ENCODE measurements at regions not wholly inside any gene's neighbourhood (a gene's known extent, or its start where the extent isn't known, plus 50 kb on each side); places are given as distances from the start of the nearest gene placed in this dataset.

DNA sequence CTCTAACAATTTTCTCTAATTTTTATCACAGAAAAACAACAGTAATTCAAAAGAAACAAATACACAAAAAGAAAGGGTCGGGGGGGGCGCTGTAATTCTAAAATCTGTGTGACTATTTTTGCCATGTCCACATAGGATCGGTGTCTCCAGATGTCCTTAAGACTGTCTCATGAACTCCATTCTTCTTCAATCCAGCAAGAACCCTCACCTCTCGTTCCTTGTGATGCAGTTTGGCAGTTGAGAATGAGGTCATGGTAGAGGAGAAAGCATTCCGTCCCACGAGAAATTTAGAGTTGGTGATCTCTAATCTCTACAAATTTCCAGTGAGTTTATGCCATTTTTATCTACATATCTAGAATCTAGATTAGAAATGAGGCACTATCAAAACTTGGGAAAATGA, 394.7 kb downstream of the TFEC start:
- ATAC-seq (ENCODE audit: low read depth) = no peak
- no peak overlapping the region for H3K4me3 ChIP-seq (ENCODE audit: severe bottlenecking)
- H3K9me3 ChIP-seq (ENCODE audit: severe bottlenecking) = no peaks in the 10 kb centered on the region
- H3K27me3 ChIP-seq (ENCODE audit: insufficient read depth, poor library complexity, severe bottlenecking) = peaks cover 2% of the 10 kb centered on the region
- H3K27ac ChIP-seq (ENCODE audit: poor library complexity, severe bottlenecking) = no peak overlapping the region
- no peak for DNase-seq (ENCODE audit: low spot score)
- TF ChIP-seq, protein P1, sequence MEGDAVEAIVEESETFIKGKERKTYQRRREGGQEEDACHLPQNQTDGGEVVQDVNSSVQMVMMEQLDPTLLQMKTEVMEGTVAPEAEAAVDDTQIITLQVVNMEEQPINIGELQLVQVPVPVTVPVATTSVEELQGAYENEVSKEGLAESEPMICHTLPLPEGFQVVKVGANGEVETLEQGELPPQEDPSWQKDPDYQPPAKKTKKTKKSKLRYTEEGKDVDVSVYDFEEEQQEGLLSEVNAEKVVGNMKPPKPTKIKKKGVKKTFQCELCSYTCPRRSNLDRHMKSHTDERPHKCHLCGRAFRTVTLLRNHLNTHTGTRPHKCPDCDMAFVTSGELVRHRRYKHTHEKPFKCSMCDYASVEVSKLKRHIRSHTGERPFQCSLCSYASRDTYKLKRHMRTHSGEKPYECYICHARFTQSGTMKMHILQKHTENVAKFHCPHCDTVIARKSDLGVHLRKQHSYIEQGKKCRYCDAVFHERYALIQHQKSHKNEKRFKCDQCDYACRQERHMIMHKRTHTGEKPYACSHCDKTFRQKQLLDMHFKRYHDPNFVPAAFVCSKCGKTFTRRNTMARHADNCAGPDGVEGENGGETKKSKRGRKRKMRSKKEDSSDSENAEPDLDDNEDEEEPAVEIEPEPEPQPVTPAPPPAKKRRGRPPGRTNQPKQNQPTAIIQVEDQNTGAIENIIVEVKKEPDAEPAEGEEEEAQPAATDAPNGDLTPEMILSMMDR (IDR thresholded peaks at IDR 0.05; ENCODE audit: poor library complexity, severe bottlenecking) = no peak
- no peaks in the 10 kb centered on the region for H3K36me3 ChIP-seq (ENCODE audit: low read depth)
- no peaks in the 10 kb centered on the region for H3K4me1 ChIP-seq (ENCODE audit: insufficient read depth, poor library complexity, severe bottlenecking)

DNA sequence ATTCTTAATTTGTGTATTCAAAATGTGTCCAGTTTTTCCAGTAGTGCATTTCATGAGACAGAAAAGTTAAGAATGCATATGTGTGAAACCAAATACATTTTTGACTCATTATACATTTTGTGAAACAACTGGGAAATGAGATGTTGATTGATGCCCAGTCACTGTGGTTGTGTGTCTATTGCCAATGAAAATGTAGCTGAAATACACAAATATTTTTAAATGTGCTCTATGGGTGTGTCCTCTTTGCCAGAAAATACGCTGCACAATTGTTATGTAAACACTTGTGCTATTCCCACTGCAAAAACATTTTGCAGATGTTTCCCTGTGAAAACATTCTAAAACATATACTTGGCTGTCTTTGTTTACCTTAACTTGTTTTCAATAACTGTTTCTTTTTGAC, 395.2 kb downstream of the TFEC start:
- DNase-seq (ENCODE audit: low spot score) (no peak), ATAC-seq (ENCODE audit: low read depth) (no peak)
- H3K27me3 ChIP-seq (ENCODE audit: insufficient read depth, poor library complexity, severe bottlenecking) = peaks cover 2% of the 10 kb centered on the region
- no peaks in the 10 kb centered on the region for H3K4me1 ChIP-seq (ENCODE audit: insufficient read depth, poor library complexity, severe bottlenecking)
- no peaks in the 10 kb centered on the region for H3K9me3 ChIP-seq (ENCODE audit: severe bottlenecking)
- no peaks in the 10 kb centered on the region for H3K36me3 ChIP-seq (ENCODE audit: low read depth)
- no peak overlapping the region for H3K27ac ChIP-seq (ENCODE audit: poor library complexity, severe bottlenecking)
- no peak overlapping the region for H3K4me3 ChIP-seq (ENCODE audit: severe bottlenecking)
- TF ChIP-seq, protein P1 (IDR thresholded peaks at IDR 0.05; ENCODE audit: poor library complexity, severe bottlenecking) = no peak

DNA sequence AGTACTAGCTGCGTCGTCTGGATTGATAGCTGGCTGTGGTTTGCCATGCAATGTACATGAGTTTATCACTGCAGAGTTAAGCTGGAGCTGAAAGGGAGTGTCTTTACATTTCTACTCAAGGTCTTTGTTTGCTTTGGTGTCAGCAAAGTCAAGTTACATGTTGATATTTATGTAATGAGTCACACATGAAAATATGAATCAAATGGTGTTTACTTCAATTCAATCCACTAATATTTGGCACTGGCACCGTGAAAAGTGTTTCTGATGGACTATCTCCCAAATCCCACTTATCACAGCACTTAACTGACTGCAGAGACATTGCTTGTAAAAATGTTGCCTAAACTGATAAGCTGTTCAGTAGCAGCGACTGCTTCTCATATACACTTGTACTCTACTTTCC, 395.9 kb downstream of the TFEC start:
- H3K27me3 ChIP-seq (ENCODE audit: insufficient read depth, poor library complexity, severe bottlenecking) = no peaks in the 10 kb centered on the region
- no peaks in the 10 kb centered on the region for H3K36me3 ChIP-seq (ENCODE audit: low read depth)
- H3K4me3 ChIP-seq (ENCODE audit: severe bottlenecking) = no peak overlapping the region
- no peaks in the 10 kb centered on the region for H3K9me3 ChIP-seq (ENCODE audit: severe bottlenecking)
- ATAC-seq (ENCODE audit: low read depth) (0 out of 3 replicates have a peak, but pooled peaks have one; percentile 38), DNase-seq (ENCODE audit: low spot score) (no peak)
- no peak overlapping the region for H3K27ac ChIP-seq (ENCODE audit: poor library complexity, severe bottlenecking)
- TF ChIP-seq, protein P1 (IDR thresholded peaks at IDR 0.05; ENCODE audit: poor library complexity, severe bottlenecking) = no peak
- no peaks in the 10 kb centered on the region for H3K4me1 ChIP-seq (ENCODE audit: insufficient read depth, poor library complexity, severe bottlenecking)

DNA sequence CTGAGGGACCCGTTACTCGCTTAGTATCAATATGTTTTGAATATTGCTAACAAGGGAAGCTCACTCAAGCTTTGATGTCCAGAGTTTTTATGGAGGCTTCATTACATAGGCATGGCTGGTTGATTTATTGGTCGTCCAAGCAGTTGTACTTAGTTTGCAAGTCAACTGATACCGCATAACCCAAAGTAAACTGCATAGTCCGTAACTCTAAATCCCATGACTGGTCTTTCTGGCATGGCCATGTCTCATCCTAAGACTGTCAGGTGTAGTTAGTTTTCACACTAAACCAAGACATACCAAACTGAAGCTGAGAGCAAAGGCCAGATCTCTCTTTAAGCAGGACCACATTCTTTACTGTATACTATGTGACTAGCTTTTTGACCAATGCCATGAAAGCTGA, 397.9 kb downstream of the TFEC start:
- DNase-seq (ENCODE audit: low spot score) = no peak
- H3K36me3 ChIP-seq (ENCODE audit: low read depth) = no peaks in the 10 kb centered on the region
- TF ChIP-seq, protein P1 (IDR thresholded peaks at IDR 0.05; ENCODE audit: poor library complexity, severe bottlenecking) = no peak

DNA sequence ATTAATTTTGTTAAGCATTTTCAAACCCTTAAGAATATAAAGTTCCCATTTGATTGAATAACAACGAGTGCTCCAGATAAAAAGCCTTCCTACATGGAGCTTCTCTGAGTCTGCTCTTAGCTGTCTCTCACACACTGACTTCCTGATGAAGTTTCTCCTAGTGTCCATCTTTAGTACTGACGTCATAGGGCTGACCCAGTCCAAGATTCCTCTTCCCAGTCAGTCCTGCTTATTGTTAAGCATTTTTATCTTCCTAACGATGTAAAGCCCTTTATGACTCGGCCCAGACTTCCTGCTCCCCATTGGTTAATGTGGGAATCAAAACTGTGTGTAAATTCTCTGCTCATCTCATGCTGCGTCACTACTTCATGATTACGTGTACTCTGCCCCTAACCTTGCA, 398.8 kb downstream of the TFEC start:
- Histone ChIP-seq H3K4me1 (ENCODE audit: insufficient read depth, poor library complexity, severe bottlenecking) (no peaks in the 10 kb centered on the region), H3K9me3 (ENCODE audit: severe bottlenecking) (no peaks in the 10 kb centered on the region), H3K27ac (ENCODE audit: poor library complexity, severe bottlenecking) (no peak overlapping the region), H3K36me3 (ENCODE audit: low read depth) (no peaks in the 10 kb centered on the region), H3K27me3 (ENCODE audit: insufficient read depth, poor library complexity, severe bottlenecking) (no peaks in the 10 kb centered on the region), H3K4me3 (ENCODE audit: severe bottlenecking) (no peak overlapping the region)
- ATAC-seq (ENCODE audit: low read depth) (no peak), DNase-seq (ENCODE audit: low spot score) (no peak)
- TF ChIP-seq, protein P1 (IDR thresholded peaks at IDR 0.05; ENCODE audit: poor library complexity, severe bottlenecking) = no peak

More for the DNA sequence above, 397.9 kb downstream of the TFEC start:
- no peak overlapping the region for H3K27ac ChIP-seq (ENCODE audit: poor library complexity, severe bottlenecking)
- H3K9me3 ChIP-seq (ENCODE audit: severe bottlenecking) = no peaks in the 10 kb centered on the region
- H3K4me3 ChIP-seq (ENCODE audit: severe bottlenecking) = no peak overlapping the region
- no peak for ATAC-seq (ENCODE audit: low read depth)
- no peaks in the 10 kb centered on the region for H3K27me3 ChIP-seq (ENCODE audit: insufficient read depth, poor library complexity, severe bottlenecking)
- no peaks in the 10 kb centered on the region for H3K4me1 ChIP-seq (ENCODE audit: insufficient read depth, poor library complexity, severe bottlenecking)

Measured in RWPE2 (cell line).